Fibroblast of lung (primary cell): ENCODE measurements at regions not wholly inside any gene's neighbourhood (a gene's known extent, or its start where the extent isn't known, plus 50 kb on each side); places are given as distances from the start of the nearest gene placed in this dataset.

ENCODE experiments used
- DNase-seq, 2 donors: peaks; one replicate each; pipeline versions ENCODE4 v3.0.0 to v3.0.0-alpha.2; 2010; ENCODE audit warnings: low read depth in 2 of 2
- H2AFZ ChIP-seq: 2 replicates; pipeline ENCODE4 v1.5.1; 2012; ENCODE audit warnings: low read length, control low read depth, inconsistent platforms
- H3K27ac ChIP-seq: 2 replicates; pipeline ENCODE4 v1.5.1; 2011; ENCODE audit warnings: low read length, control low read depth; ENCODE audit not compliant: insufficient read depth
- H3K27me3 ChIP-seq: 2 replicates; pipeline ENCODE4 v1.5.1; 2011; ENCODE audit warnings: mild to moderate bottlenecking, low read length; ENCODE audit not compliant: control insufficient read depth, insufficient read depth
- H3K36me3 ChIP-seq: 2 replicates; pipeline ENCODE4 v1.5.1; 2011; ENCODE audit warnings: low read length; ENCODE audit not compliant: control insufficient read depth, insufficient read depth
- H3K4me1 ChIP-seq: 2 replicates; pipeline ENCODE4 v1.5.1; 2011; ENCODE audit warnings: low read length; ENCODE audit not compliant: control insufficient read depth, insufficient read depth; ENCODE audit errors: extremely low read depth
- H3K4me2 ChIP-seq: 2 replicates; pipeline ENCODE4 v1.5.1; 2011; ENCODE audit warnings: low read length, control low read depth; ENCODE audit not compliant: insufficient read depth; ENCODE audit errors: extremely low read depth
- H3K4me3 ChIP-seq, 4 experiments: fragments of 200-600 bp in 1 of 4; sonication (generic) in 1 of 4; replicated peaks in 1 of 4; 2 replicates each; pipeline ENCODE4 v1.5.1; 2011 to 2016; ENCODE audit warnings: low read length in 4 of 4, low read depth in 3 of 4, mild to moderate bottlenecking in 3 of 4, control low read depth in 2 of 4, inconsistent platforms in 1 of 4, mixed read lengths in 1 of 4; ENCODE audit not compliant: insufficient read depth in 1 of 4; ENCODE audit errors: control extremely low read depth in 1 of 4
- H3K79me2 ChIP-seq: 2 replicates; pipeline ENCODE4 v1.5.1; 2012; ENCODE audit warnings: mild to moderate bottlenecking, low read length, inconsistent platforms; ENCODE audit not compliant: control insufficient read depth, insufficient read depth
- H3K9ac ChIP-seq: 2 replicates; pipeline ENCODE4 v1.5.1; 2011; ENCODE audit warnings: mild to moderate bottlenecking, low read length, control low read depth; ENCODE audit not compliant: insufficient read depth
- H3K9me3 ChIP-seq: 2 replicates; pipeline ENCODE4 v1.5.1; 2012; ENCODE audit warnings: low read depth, low read length; ENCODE audit not compliant: control insufficient read depth, insufficient read depth
- H4K20me1 ChIP-seq: 2 replicates; pipeline ENCODE4 v1.5.1; 2011; ENCODE audit warnings: low read length; ENCODE audit not compliant: control insufficient read depth, insufficient read depth; ENCODE audit errors: extremely low read depth
- CTCF ChIP-seq, 2 donors: IDR thresholded peaks in 1 of 2; conservative IDR thresholded peaks in 1 of 2; 1 replicate in 1 of 2; 2 replicates in 1 of 2; pipeline ENCODE4 v1.5.1; 2011 to 2012; ENCODE audit warnings: low read length in 2 of 2, control low read depth in 1 of 2, inconsistent platforms in 1 of 2, low read depth in 1 of 2, mild to moderate bottlenecking in 1 of 2
- EZH2 ChIP-seq: IDR thresholded peaks from 2 replicates; pipeline ENCODE4 v1.5.1; 2012; ENCODE audit warnings: low read length, control low read depth, mild to moderate bottlenecking; ENCODE audit errors: missing control alignments

GRCh38 chr6:54013966-54014365 is 97.3 kb upstream of the MLIP start:
- no peaks in the 10 kb centered on the region for H4K20me1 ChIP-seq
- H3K9me3 ChIP-seq = no peaks in the 10 kb centered on the region
- no peak overlapping the region for H3K27ac ChIP-seq

GRCh38 chr6:54014440-54014839 is 96.8 kb upstream of the MLIP start:
- H3K9ac ChIP-seq = no peak overlapping the region
- no peaks in the 10 kb centered on the region for H3K9me3 ChIP-seq
- no peak for DNase-seq
- H3K79me2 ChIP-seq = no peaks in the 10 kb centered on the region
- H3K27me3 ChIP-seq = no peaks in the 10 kb centered on the region
- H3K4me1 ChIP-seq = no peaks in the 10 kb centered on the region
- no peak overlapping the region for H3K4me3 ChIP-seq
- H4K20me1 ChIP-seq = no peaks in the 10 kb centered on the region
- TF ChIP-seq CTCF (conservative IDR thresholded peaks at IDR 0.05 in 1 of 2, IDR thresholded peaks at IDR 0.05 in 1 of 2; ENCODE audit: low read depth in 1 of 2, low read length in 2 of 2) (no peak), EZH2 (no peak)
- no peaks in the 10 kb centered on the region for H3K36me3 ChIP-seq
- H3K4me2 ChIP-seq = no peak overlapping the region
- no peak overlapping the region for H2AFZ ChIP-seq
- no peak overlapping the region for H3K27ac ChIP-seq

More at GRCh38 chr6:54013966-54014365, 97.3 kb upstream of the MLIP start:
- H3K36me3 ChIP-seq = no peaks in the 10 kb centered on the region
- no peak overlapping the region for H3K4me2 ChIP-seq
- no peaks in the 10 kb centered on the region for H3K27me3 ChIP-seq
- H3K9ac ChIP-seq = no peak overlapping the region
- H3K4me3 ChIP-seq = no peak overlapping the region
- no peaks in the 10 kb centered on the region for H3K4me1 ChIP-seq
- DNase-seq = no peak
- TF ChIP-seq CTCF (conservative IDR thresholded peaks at IDR 0.05 in 1 of 2, IDR thresholded peaks at IDR 0.05 in 1 of 2; ENCODE audit: low read depth in 1 of 2, low read length in 2 of 2) (no peak), EZH2 (no peak)
- H3K79me2 ChIP-seq = no peaks in the 10 kb centered on the region
- H2AFZ ChIP-seq = no peak overlapping the region

GRCh38 chr6:54017877-54018276 is 93.4 kb upstream of the MLIP start:
- Histone ChIP-seq H3K27ac (no peak overlapping the region), H3K4me2 (no peak overlapping the region), H3K79me2 (no peaks in the 10 kb centered on the region), H3K9ac (no peak overlapping the region), H3K9me3 (no peaks in the 10 kb centered on the region), H3K4me1 (no peaks in the 10 kb centered on the region), H2AFZ (no peak overlapping the region), H3K36me3 (no peaks in the 10 kb centered on the region), H4K20me1 (no peaks in the 10 kb centered on the region), H3K4me3 (no peak overlapping the region), H3K27me3 (no peaks in the 10 kb centered on the region)
- DNase-seq = no peak
- TF ChIP-seq CTCF (conservative IDR thresholded peaks at IDR 0.05 in 1 of 2, IDR thresholded peaks at IDR 0.05 in 1 of 2; ENCODE audit: low read depth in 1 of 2, low read length in 2 of 2) (no peak), EZH2 (no peak)
